ENCODE measurements at regions not wholly inside any gene's neighbourhood (a gene's known extent, or its start where the extent isn't known, plus 50 kb on each side); places are given as distances from the start of the nearest gene placed in this dataset.
"Not testable (repeated sequence)": the region's sequence is repeated elsewhere in the genome, so short reads cannot be mapped to it uniquely, and the experiment has no call there.

- CTCF ChIA-PET (ENCODE audit: low intra/inter-chr PET ratio); POLR2A ChIA-PET; H3K4me3 ChIP-seq; H3K9me3 ChIP-seq (replicated peaks; ENCODE audit: control insufficient read depth, insufficient read depth, low read depth, low read length); H3K4me2 ChIP-seq (ENCODE audit: insufficient read depth, low read length); ATAC-seq; H3K36me3 ChIP-seq (ENCODE audit: control insufficient read depth, insufficient read depth, low read length); H3K27me3 ChIP-seq (ENCODE audit: control insufficient read depth in 2 of 2, insufficient read depth in 2 of 2, low read length in 2 of 2); DNase-seq (ENCODE audit: extremely low read depth in 1 of 4, low spot score in 3 of 4); H3K79me2 ChIP-seq (ENCODE audit: control insufficient read depth, insufficient read depth, low read length); H3K9ac ChIP-seq (ENCODE audit: insufficient read depth in 1 of 2, low read depth in 2 of 2, low read length in 2 of 2); H3K9me1 ChIP-seq (ENCODE audit: control insufficient read depth, insufficient read depth, low read length); H4K20me1 ChIP-seq (replicated peaks; ENCODE audit: control insufficient read depth, insufficient read depth, low read length); BruUV-seq (replicated peaks); H3K4me1 ChIP-seq (replicated peaks in 1 of 2; ENCODE audit: control insufficient read depth in 2 of 2, insufficient read depth in 2 of 2, low read length in 2 of 2); intact Hi-C loops (cut with micrococcal nuclease); H3K27ac ChIP-seq (ENCODE audit: extremely low read depth, low read depth, low read length); FAIRE-seq; in situ Hi-C loops (cut with MboI); H2AFZ ChIP-seq (ENCODE audit: low read depth, low read length): not testable (repeated sequence)
- WGBS (ENCODE audit: insufficient coverage, low coverage, missing lambda C conversion rate), result 7% methylated on average over 2 of the region's 10 CpGs
These were observed 117.4 kb upstream of the MTLN start for GRCh38 chr2:110329760-110330159.

GRCh38 chr2:110329158-110329557, 116.8 kb upstream of the MTLN start:
- H3K4me3 ChIP-seq; POLR2A ChIA-PET; H3K27ac ChIP-seq (ENCODE audit: extremely low read depth, low read depth, low read length); intact Hi-C loops (cut with micrococcal nuclease); H3K4me1 ChIP-seq (replicated peaks in 1 of 2; ENCODE audit: control insufficient read depth in 2 of 2, insufficient read depth in 2 of 2, low read length in 2 of 2); H4K20me1 ChIP-seq (replicated peaks; ENCODE audit: control insufficient read depth, insufficient read depth, low read length); H3K27me3 ChIP-seq (ENCODE audit: control insufficient read depth in 2 of 2, insufficient read depth in 2 of 2, low read length in 2 of 2); H3K9me3 ChIP-seq (replicated peaks; ENCODE audit: control insufficient read depth, insufficient read depth, low read depth, low read length); in situ Hi-C loops (cut with MboI); CTCF ChIA-PET (ENCODE audit: low intra/inter-chr PET ratio); H3K79me2 ChIP-seq (ENCODE audit: control insufficient read depth, insufficient read depth, low read length); H3K9me1 ChIP-seq (ENCODE audit: control insufficient read depth, insufficient read depth, low read length); H3K4me2 ChIP-seq (ENCODE audit: insufficient read depth, low read length); H3K9ac ChIP-seq (ENCODE audit: insufficient read depth in 1 of 2, low read depth in 2 of 2, low read length in 2 of 2); H3K36me3 ChIP-seq (ENCODE audit: control insufficient read depth, insufficient read depth, low read length); BruUV-seq (replicated peaks); DNase-seq (ENCODE audit: extremely low read depth in 1 of 4, low spot score in 3 of 4); H2AFZ ChIP-seq (ENCODE audit: low read depth, low read length): not testable (repeated sequence)
- ATAC-seq (peak; percentile 28; the same call in 2 of the 3 replicates), FAIRE-seq (peak; percentile 29)
- 0% methylated on average over 4 of the region's 7 CpGs for WGBS (ENCODE audit: insufficient coverage, low coverage, missing lambda C conversion rate)

GRCh38 chr2:110328677-110329076, 116.3 kb upstream of the MTLN start:
- H3K9ac ChIP-seq (ENCODE audit: insufficient read depth in 1 of 2, low read depth in 2 of 2, low read length in 2 of 2); H4K20me1 ChIP-seq (replicated peaks; ENCODE audit: control insufficient read depth, insufficient read depth, low read length); FAIRE-seq; H2AFZ ChIP-seq (ENCODE audit: low read depth, low read length); intact Hi-C loops (cut with micrococcal nuclease); H3K4me1 ChIP-seq (replicated peaks in 1 of 2; ENCODE audit: control insufficient read depth in 2 of 2, insufficient read depth in 2 of 2, low read length in 2 of 2); H3K27ac ChIP-seq (ENCODE audit: extremely low read depth, low read depth, low read length); H3K36me3 ChIP-seq (ENCODE audit: control insufficient read depth, insufficient read depth, low read length); H3K79me2 ChIP-seq (ENCODE audit: control insufficient read depth, insufficient read depth, low read length); H3K27me3 ChIP-seq (ENCODE audit: control insufficient read depth in 2 of 2, insufficient read depth in 2 of 2, low read length in 2 of 2); DNase-seq (ENCODE audit: extremely low read depth in 1 of 4, low spot score in 3 of 4); H3K4me2 ChIP-seq (ENCODE audit: insufficient read depth, low read length); H3K4me3 ChIP-seq; BruUV-seq (replicated peaks); H3K9me3 ChIP-seq (replicated peaks; ENCODE audit: control insufficient read depth, insufficient read depth, low read depth, low read length); H3K9me1 ChIP-seq (ENCODE audit: control insufficient read depth, insufficient read depth, low read length); CTCF ChIA-PET (ENCODE audit: low intra/inter-chr PET ratio); in situ Hi-C loops (cut with MboI); POLR2A ChIA-PET: not testable (repeated sequence)
- peak; percentile 14; the same call in 2 of the 3 replicates for ATAC-seq
- WGBS (ENCODE audit: insufficient coverage, low coverage, missing lambda C conversion rate), result 0% methylated on average over 3 of the region's 5 CpGs

- H3K4me3 ChIP-seq; H3K36me3 ChIP-seq (ENCODE audit: control insufficient read depth, insufficient read depth, low read length); H3K9ac ChIP-seq (ENCODE audit: insufficient read depth in 1 of 2, low read depth in 2 of 2, low read length in 2 of 2); ATAC-seq; H2AFZ ChIP-seq (ENCODE audit: low read depth, low read length); H3K27ac ChIP-seq (ENCODE audit: extremely low read depth, low read depth, low read length); in situ Hi-C loops (cut with MboI); FAIRE-seq; H3K4me2 ChIP-seq (ENCODE audit: insufficient read depth, low read length); H3K9me1 ChIP-seq (ENCODE audit: control insufficient read depth, insufficient read depth, low read length); CTCF ChIA-PET (ENCODE audit: low intra/inter-chr PET ratio); H4K20me1 ChIP-seq (replicated peaks; ENCODE audit: control insufficient read depth, insufficient read depth, low read length); DNase-seq (ENCODE audit: extremely low read depth in 1 of 4, low spot score in 3 of 4); H3K27me3 ChIP-seq (ENCODE audit: control insufficient read depth in 2 of 2, insufficient read depth in 2 of 2, low read length in 2 of 2); H3K4me1 ChIP-seq (replicated peaks in 1 of 2; ENCODE audit: control insufficient read depth in 2 of 2, insufficient read depth in 2 of 2, low read length in 2 of 2); POLR2A ChIA-PET; H3K79me2 ChIP-seq (ENCODE audit: control insufficient read depth, insufficient read depth, low read length); intact Hi-C loops (cut with micrococcal nuclease); H3K9me3 ChIP-seq (replicated peaks; ENCODE audit: control insufficient read depth, insufficient read depth, low read depth, low read length); BruUV-seq (replicated peaks): not testable (repeated sequence)
- WGBS (ENCODE audit: insufficient coverage, low coverage, missing lambda C conversion rate), result no CpG with 5 or more reads among the region's 4 CpGs
These were observed 111.5 kb upstream of the MTLN start for GRCh38 chr2:110323832-110324231.

Measured in K562 (cell line).